ENCODE measurements at regions not wholly inside any gene's neighbourhood (a gene's known extent, or its start where the extent isn't known, plus 50 kb on each side); places are given as distances from the start of the nearest gene placed in this dataset.

DNA sequence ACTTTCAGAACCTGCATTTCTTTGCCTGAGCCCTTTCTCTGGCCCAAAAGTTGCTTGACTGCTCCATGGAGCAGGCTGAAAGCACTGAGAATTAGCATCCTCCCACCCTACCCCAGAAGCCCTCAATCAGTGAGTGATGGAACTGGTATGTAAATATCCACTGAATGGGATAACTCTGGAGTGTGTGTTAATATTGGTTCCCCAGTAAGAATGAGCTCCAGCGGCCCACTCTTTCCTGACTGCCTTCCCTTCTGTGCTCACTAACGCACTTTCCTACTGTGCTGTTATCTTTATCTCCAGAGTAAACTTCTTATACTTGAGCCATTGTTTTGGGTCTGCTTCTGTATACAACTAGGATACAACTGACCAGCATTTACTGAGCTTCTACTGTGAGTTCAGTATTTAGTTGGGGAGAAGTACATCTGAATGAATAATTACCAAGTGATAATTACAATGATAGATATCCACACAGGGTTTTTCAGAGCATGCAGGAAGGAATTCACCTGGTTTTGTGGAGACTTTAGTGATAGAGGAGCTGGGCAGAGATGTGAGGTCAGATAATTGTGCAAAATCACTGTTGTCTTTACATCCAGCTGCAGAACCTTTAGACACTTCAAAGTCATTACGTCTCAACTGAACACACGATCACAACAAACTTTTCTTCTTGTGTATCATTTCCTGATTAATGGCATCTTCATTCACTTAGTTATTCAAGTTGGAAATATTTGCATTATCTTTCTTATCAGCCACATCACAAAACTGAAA is 149.2 kb upstream of the BTG1 start:
- no peak for DNase-seq

DNA sequence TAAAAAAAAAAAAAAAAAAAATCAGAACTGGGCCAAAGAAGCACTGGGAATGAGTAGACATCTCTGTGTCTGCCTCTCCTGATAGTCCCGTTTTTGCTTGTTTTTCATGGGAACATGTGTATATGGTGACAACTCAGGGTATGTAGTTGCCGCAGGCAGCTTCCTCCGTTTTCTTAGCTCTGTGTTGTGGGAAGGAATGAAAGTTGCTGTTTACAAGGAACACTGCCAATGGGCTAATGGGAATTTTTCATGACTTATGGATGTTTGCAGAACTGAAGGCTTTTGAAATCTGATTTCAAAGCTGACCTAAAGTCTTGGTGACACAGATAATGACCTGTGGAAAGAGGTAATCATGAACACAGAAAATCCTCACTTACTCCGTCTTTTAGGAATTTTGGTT is 146.4 kb upstream of the BTG1 start:
- no peak for DNase-seq

- no peak for DNase-seq
These were observed 145.2 kb upstream of the BTG1 start for GRCh38 chr12:92290886-92291285.

- no peak for DNase-seq
These were observed 144.7 kb upstream of the BTG1 start for GRCh38 chr12:92290350-92290695.

DNA sequence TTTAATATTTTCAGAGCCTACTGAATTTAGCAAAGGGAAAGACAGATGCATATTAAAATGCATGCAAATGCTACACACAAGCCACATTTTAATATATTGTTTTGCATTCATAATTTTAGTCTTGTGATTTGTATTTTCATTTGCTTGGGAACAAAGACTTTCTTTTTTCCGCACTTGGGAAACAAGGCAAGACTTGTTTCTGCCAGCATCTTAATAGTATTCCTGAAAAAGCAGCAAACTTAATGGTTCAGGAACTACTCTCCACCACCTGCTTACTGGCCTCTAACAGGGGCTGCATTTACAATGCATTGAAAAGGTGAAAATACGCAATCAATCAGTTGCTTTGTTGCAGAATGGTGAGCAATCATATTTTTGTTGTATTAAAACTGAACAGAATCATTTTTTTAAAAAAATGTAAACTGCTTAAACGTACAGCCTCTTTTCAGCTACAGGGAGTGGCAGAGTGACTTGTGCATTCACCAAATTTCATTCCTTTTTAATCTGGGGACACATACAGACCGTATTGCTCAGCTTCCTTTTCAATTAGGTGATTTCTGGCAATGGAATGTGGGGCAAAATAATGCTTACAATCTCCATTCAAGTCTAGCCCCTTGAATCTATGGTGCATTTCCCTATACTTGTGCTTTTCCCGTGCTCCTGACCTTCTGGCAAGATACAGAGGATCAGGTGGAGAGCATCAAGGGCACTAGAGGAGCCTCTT is 144.1 kb upstream of the BTG1 start:
- no peak for DNase-seq

- DNase-seq, result no peak
These were observed 142.9 kb upstream of the BTG1 start for GRCh38 chr12:92288561-92288960.

DNA sequence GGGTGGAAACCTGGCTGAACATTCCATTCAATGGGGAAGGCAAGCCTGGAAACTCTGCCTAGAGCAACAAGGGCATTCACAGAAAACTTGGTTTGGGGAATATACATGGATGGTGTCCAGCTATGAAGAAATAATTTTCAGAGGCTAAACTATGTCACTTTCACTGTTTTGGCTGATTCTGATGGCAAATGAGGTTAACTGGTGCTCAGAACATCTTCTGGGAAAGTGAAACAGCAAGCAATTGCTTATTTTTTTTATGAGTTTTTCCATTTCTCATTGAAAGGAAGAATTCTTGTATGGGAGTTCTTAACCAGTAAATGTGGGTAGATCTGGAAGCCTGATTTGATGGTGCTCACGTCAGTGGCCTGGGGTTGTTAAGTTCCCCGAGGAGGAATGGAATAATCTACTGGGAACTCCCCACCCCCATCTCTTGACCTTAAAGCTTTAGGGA is 132.8 kb upstream of the BTG1 start:
- no peak for DNase-seq

GRCh38 chr12:92277795-92278194 is 132.1 kb upstream of the BTG1 start:
- no peak for DNase-seq

- no peak for DNase-seq
These were observed 130.6 kb upstream of the BTG1 start for GRCh38 chr12:92276276-92276675.

DNA sequence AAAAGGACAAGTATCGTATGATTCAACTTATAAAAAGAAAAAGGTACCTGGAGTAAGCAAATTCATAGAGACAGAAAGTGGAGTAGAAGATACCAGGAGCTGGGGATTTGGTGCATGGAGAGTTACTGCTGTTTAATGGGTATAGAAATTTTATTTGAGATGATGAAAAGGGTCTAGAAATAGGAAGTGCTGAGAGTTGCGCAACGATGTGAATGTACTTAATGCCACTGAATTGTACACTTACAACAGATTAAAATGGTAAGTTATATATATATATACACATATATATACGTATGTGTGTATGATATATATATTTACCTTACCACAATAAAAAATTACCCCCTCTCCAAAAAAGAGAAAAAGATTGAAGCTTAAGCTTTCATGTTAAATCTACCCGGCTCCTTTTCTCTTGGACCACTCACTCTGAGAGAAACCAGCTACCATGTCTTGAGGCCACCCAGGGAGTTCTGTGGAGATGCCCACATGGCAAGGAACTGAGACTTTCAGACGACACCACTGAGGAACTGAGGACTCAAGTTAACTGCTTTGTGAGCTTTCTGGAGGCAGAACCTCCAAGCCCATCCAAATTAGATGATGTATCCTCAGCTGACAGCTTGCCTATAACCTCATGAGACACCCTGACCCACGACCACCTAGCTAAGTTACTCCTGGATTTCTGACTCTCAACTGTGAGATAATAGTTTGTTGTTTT is 130.0 kb upstream of the BTG1 start:
- DNase-seq, result no peak

DNA sequence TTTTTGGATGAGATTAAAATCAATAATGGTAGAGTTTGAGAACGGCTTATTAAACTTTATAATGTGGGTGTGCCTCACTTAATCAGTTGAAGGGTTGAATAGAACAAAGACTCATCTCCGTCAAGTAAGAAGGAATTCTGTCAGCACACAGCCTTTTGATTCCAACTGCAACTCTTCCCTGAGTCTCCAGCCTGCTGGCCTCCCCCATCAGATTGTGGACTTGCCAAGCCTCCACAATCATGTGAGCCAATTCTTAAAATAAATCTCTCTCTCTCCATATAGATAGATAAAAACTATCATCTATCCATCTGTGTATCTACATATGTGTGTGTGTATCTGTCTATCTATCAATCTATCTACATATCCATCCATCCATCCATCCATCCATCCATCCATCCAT is 127.4 kb upstream of the BTG1 start:
- no peak for DNase-seq

DNA sequence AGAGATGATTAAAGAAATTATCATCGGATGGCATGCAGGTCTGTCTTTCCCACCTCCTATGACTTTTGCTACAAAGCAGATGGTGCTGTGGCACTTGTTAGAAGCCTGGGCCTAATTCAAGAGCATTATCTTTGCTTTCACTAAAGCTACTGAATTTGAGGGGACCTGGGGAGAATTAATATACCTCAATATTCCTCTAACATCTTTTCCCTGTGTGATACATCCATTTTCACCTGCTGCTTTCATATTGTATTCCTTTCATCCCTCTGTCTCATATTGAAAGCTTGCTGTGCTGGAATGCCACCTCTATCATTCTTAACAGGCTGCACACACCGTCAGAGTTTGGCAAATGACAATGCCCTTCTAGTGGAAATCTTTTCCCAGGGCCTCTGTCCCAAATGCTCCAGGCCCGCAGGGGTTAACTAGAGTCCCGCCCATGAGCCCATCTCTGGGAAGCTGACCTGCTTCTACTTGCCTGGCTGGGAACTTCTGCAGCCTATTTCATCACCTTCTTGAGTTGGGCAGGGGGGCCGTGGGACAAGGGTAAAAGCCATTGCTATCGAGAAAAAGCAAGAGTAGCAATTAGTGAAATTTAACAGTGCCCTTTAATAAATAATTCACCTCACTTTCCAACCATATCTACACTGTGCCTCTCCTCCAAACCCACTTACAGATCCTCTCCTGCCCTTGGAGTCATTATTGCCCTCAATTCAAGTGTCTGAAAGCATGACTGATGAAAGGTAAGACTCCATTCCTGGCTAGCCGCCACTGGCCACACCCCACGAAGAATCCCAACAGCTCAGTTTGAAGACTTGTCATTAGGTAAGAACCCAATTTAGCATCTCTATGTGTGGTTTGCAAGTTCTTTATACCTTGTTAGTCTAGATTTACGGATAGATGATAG is 126.7 kb upstream of the BTG1 start:
- DNase-seq, result no peak

- DNase-seq, result no peak
These were observed 125.7 kb upstream of the BTG1 start for GRCh38 chr12:92271341-92271740.

DNA sequence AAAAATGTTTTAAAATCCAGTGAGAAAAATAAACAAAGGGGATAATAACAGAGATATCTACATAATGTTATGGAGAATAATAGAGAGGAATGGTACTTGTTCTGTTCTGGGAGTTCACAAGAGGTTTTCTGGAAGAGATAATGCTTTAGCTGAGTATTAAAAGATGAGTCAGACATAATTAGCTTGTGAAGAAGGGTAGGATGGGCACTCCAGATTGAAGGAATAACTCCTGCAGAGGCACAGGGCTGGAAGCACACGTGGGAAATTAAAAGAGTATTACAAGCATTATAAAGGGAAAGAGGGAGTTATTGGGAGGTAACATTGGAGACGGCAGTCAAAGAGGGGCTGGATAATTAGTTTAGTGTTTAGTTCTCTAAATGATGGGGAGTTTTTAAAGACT is 124.9 kb upstream of the BTG1 start:
- DNase-seq, result no peak

- DNase-seq, result no peak
These were observed 123.3 kb upstream of the BTG1 start for GRCh38 chr12:92268946-92269345.

GRCh38 chr12:92261692-92262091 is 116.0 kb upstream of the BTG1 start:
- DNase-seq, result no peak

GRCh38 chr12:92261071-92261470 is 115.4 kb upstream of the BTG1 start:
- no peak for DNase-seq

- no peak for DNase-seq
These were observed 114.1 kb upstream of the BTG1 start for GRCh38 chr12:92259696-92260251.

DNA sequence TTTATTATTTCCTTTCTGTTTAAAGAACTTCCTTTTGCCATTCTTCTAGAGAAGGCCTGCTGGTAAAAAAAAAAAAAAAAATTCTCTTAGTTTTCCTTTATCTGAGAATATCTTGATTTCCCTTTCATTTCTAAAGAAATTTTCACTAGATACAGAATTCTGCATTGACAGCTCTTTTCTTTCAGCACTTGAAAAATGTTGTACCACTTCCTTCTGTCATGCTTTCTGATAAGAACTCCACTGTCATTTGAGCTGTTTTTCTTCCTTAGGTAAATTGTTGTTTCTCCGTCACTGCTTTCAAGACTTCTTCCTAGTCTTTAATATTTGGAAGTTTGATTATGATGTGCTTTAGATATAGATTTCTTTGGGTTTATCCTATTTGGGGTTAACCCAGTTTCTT is 113.6 kb upstream of the BTG1 start:
- no peak for DNase-seq

DNA sequence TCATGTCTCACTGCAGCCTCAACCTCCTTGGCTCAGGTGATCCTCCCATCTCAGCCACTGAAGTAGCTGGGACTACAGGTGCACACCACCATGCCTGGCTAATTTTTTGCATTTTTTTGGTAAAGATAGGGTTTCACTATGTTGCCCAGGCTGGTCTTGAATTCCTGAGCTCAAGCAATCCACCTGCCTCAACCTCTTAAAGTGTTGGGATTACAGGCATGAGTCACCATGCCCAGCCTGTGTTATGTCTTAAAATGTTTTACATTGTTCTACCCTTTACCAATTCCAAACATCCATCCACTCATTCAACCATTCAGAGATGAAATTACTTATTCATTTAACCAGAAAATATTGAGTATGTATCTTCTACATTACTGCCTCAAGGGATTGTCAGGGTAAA is 111.6 kb upstream of the BTG1 start:
- DNase-seq, result no peak

DNA sequence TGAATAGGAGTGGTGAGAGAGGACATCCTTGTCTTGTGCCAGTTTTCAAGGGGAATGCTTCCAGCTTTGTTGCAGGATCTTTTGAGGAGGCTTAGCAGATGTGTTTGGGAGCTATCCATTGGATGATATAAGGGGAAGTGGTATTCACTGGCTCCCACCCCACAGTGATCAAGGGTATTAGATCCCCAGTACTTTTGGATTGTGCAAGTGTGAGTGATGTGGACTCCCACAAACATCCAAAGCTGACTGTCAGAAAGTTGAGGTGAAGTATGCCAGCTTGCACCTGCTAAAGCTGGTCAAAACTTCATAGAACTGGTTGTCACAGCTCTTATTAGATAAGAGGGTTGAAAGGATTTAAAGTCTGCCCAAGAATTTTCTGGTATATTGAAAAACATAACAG is 110.1 kb upstream of the BTG1 start:
- no peak for DNase-seq

- no peak for DNase-seq
These were observed 107.7 kb upstream of the BTG1 start for GRCh38 chr12:92253301-92253700.

DNA sequence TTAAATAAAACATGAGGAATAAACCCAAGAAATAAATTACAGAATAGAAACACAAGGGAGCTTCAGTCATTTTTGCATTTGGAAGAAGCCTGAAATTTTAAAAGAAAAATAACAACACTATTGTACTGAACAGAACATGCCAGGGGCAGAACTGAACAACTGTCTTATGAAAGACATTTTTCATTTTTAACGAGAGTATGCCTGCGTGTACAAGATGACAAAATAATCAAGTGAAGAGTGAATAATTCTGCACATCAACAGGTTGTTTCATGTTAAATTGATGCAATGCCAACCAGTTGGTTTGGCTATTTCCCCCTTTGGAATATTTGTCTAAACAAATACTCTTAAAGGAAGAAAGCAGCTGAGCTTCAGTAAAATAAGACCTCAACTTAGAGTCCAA is 103.3 kb upstream of the BTG1 start:
- DNase-seq, result no peak

All from retina (tissue), 1 donor.